ENCODE measurements at regions not wholly inside any gene's neighbourhood (a gene's known extent, or its start where the extent isn't known, plus 50 kb on each side); places are given as distances from the start of the nearest gene placed in this dataset.
"Not testable (repeated sequence)": the region's sequence is repeated elsewhere in the genome, so short reads cannot be mapped to it uniquely, and the experiment has no call there.

DNA sequence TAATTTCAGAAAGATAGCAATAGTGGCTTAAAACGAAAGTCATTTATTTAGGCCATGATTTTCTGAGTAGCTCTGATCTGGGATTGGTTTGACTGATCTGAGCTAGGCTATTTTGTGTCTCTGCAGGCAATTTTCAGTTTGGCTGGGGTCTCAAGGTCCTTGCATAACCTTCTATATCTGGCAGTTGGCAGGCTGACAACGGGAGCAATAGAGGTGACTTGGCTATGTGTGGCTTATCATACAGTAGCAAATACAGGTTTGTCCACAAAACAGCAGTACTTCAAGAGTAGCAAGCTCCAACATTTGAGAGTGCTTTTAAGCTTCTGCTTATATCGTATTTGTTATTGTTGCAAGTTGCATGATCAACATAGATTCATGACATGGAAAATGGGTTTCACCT lies 1167.3 kb upstream of the CELF2 start:
- no peak for ATAC-seq
- TF ChIP-seq ESRRG (CRISPR knock-in tag; IDR thresholded peaks at IDR 0.05) (no peak), TCF4 (CRISPR knock-in tag; IDR thresholded peaks at IDR 0.05; ENCODE audit: borderline replicate concordance) (no peak), OSR1 (CRISPR knock-in tag; IDR thresholded peaks at IDR 0.05) (no peak), PPARA (CRISPR knock-in tag; IDR thresholded peaks at IDR 0.05; ENCODE audit: borderline replicate concordance) (no peak), GLIS3 (CRISPR knock-in tag; IDR thresholded peaks at IDR 0.05) (no peak), ZFP30 (CRISPR knock-in tag; IDR thresholded peaks at IDR 0.05) (no peak), SNAI2 (CRISPR knock-in tag; IDR thresholded peaks at IDR 0.05) (no peak), ZNF565 (CRISPR knock-in tag; conservative IDR thresholded peaks at IDR 0.05; ENCODE audit: low read depth) (no peak), ZNF70 (CRISPR knock-in tag; IDR thresholded peaks at IDR 0.05) (no peak), BACH2 (CRISPR knock-in tag; IDR thresholded peaks at IDR 0.05; ENCODE audit: borderline replicate concordance) (no peak)
- TF ChIP-seq, protein P1, sequence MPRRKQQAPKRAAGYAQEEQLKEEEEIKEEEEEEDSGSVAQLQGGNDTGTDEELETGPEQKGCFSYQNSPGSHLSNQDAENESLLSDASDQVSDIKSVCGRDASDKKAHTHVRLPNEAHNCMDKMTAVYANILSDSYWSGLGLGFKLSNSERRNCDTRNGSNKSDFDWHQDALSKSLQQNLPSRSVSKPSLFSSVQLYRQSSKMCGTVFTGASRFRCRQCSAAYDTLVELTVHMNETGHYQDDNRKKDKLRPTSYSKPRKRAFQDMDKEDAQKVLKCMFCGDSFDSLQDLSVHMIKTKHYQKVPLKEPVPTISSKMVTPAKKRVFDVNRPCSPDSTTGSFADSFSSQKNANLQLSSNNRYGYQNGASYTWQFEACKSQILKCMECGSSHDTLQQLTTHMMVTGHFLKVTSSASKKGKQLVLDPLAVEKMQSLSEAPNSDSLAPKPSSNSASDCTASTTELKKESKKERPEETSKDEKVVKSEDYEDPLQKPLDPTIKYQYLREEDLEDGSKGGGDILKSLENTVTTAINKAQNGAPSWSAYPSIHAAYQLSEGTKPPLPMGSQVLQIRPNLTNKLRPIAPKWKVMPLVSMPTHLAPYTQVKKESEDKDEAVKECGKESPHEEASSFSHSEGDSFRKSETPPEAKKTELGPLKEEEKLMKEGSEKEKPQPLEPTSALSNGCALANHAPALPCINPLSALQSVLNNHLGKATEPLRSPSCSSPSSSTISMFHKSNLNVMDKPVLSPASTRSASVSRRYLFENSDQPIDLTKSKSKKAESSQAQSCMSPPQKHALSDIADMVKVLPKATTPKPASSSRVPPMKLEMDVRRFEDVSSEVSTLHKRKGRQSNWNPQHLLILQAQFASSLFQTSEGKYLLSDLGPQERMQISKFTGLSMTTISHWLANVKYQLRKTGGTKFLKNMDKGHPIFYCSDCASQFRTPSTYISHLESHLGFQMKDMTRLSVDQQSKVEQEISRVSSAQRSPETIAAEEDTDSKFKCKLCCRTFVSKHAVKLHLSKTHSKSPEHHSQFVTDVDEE (CRISPR knock-in tag; IDR thresholded peaks at IDR 0.05) = no peak
- TF ChIP-seq, protein P2, sequence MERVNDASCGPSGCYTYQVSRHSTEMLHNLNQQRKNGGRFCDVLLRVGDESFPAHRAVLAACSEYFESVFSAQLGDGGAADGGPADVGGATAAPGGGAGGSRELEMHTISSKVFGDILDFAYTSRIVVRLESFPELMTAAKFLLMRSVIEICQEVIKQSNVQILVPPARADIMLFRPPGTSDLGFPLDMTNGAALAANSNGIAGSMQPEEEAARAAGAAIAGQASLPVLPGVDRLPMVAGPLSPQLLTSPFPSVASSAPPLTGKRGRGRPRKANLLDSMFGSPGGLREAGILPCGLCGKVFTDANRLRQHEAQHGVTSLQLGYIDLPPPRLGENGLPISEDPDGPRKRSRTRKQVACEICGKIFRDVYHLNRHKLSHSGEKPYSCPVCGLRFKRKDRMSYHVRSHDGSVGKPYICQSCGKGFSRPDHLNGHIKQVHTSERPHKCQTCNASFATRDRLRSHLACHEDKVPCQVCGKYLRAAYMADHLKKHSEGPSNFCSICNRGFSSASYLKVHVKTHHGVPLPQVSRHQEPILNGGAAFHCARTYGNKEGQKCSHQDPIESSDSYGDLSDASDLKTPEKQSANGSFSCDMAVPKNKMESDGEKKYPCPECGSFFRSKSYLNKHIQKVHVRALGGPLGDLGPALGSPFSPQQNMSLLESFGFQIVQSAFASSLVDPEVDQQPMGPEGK (CRISPR knock-in tag; IDR thresholded peaks at IDR 0.05; ENCODE audit: borderline replicate concordance) = no peak

DNA sequence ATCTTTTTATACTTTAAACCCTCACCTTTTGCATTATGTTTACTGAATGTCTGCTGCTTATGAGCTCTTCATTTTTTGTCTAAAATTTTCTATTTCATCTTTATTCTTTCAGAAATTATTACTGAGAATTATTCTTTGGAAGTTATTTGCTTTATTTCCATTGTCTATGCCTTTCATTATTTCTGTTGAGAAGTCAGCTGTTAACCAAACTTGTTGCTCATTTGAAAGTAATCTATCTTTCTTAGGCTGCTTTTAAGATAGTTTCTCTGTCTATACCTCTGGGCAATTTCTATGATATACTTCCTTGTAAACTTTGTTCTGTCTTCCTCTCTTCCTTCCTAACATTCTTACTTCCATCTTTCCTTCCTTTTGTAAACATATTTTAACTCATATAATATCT lies 1165.9 kb upstream of the CELF2 start:
- TF ChIP-seq PPARA (CRISPR knock-in tag; IDR thresholded peaks at IDR 0.05; ENCODE audit: borderline replicate concordance) (no peak), ESRRG (CRISPR knock-in tag; IDR thresholded peaks at IDR 0.05) (no peak), ZNF70 (CRISPR knock-in tag; IDR thresholded peaks at IDR 0.05) (no peak)
- TF ChIP-seq, protein P3, sequence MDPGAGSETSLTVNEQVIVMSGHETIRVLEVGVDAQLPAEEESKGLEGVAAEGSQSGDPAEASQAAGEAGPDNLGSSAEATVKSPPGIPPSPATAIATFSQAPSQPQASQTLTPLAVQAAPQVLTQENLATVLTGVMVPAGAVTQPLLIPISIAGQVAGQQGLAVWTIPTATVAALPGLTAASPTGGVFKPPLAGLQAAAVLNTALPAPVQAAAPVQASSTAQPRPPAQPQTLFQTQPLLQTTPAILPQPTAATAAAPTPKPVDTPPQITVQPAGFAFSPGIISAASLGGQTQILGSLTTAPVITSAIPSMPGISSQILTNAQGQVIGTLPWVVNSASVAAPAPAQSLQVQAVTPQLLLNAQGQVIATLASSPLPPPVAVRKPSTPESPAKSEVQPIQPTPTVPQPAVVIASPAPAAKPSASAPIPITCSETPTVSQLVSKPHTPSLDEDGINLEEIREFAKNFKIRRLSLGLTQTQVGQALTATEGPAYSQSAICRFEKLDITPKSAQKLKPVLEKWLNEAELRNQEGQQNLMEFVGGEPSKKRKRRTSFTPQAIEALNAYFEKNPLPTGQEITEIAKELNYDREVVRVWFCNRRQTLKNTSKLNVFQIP (CRISPR knock-in tag; IDR thresholded peaks at IDR 0.05; ENCODE audit: borderline replicate concordance, low read depth) = no peak
- TF ChIP-seq, protein P4, sequence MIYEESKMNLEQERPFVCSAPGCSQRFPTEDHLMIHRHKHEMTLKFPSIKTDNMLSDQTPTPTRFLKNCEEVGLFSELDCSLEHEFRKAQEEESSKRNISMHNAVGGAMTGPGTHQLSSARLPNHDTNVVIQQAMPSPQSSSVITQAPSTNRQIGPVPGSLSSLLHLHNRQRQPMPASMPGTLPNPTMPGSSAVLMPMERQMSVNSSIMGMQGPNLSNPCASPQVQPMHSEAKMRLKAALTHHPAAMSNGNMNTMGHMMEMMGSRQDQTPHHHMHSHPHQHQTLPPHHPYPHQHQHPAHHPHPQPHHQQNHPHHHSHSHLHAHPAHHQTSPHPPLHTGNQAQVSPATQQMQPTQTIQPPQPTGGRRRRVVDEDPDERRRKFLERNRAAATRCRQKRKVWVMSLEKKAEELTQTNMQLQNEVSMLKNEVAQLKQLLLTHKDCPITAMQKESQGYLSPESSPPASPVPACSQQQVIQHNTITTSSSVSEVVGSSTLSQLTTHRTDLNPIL (CRISPR knock-in tag; IDR thresholded peaks at IDR 0.05; ENCODE audit: low read depth) = no peak
- ATAC-seq = no peak

DNA sequence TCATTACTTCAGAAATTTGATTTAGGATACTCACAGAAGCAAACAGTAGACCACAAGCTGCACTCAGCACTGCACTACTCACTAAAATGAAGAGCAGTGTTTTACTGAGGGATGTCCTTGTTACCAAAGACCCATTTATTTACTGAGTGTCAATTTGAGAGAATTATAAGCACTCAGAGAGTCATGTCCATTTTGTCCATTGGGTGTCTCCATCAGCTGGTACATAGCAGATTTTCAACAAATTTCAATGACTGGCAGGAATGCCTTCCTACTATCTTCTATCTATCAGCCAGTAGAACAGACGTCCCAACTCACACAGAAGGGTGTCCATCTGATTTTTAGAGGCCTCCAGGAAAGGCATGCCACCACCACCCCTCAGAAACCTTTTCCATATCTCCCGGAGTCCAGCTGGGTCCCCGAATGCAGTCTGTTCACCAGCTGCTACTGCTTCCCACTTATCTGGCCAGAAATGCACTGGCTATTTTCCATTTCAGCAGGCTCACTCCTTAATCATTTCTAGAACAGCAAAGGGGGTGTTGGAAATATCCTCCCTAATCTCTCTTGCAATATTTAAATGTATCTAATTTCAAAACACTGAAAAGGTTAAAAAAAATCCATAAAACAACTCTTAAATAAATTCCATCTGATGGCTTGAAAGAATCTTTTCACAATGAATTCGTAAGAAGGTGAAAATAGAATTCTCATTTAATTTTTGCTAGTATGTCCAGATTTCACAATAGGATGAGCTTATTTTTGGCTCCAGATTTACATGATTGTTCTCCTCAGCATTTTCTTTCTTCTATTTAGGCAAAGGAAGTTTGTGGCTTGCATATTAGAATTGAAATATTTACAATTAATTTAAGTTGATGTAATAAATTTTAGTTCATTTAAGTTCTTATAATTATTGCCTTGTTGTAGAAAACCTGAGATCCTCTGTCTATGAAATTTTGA lies 1164.0 kb upstream of the CELF2 start:
- ATAC-seq = no peak
- TF ChIP-seq ZC3H10 (CRISPR knock-in tag; IDR thresholded peaks at IDR 0.05) = no peak
- no peak for TF ChIP-seq GLIS3 (CRISPR knock-in tag; IDR thresholded peaks at IDR 0.05)
- no peak for TF ChIP-seq ZFP30 (CRISPR knock-in tag; IDR thresholded peaks at IDR 0.05)
- TF ChIP-seq PPARA (CRISPR knock-in tag; IDR thresholded peaks at IDR 0.05; ENCODE audit: borderline replicate concordance) = no peak
- TF ChIP-seq, protein P4 (CRISPR knock-in tag; IDR thresholded peaks at IDR 0.05; ENCODE audit: low read depth) = no peak

DNA sequence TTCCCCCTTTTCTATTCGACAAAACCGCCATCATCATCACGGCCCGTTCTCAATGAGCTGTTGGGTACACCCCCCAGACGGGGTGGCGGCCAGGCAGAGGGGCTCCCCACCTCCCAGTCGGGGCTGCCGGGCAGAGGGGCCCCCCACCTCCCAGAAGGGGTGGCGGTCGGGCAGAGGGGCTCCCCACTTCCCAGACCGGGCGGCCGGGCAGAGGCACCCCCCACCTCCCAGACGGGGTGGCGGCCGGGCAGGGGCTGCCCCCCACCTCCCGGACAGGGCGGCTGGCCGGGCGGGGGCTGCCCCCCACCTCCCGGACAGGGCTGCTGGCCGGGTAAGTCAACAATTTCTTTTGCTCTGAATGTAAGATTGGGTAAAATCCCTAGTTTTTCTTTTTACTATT lies 1162.2 kb upstream of the CELF2 start:
- not testable (repeated sequence) for ATAC-seq
